WI38 (cell line): ENCODE measurements at regions not wholly inside any gene's neighbourhood (a gene's known extent, or its start where the extent isn't known, plus 50 kb on each side); places are given as distances from the start of the nearest gene placed in this dataset.

Experiments
- H3K4me3 ChIP-seq: 2 replicates; pipeline ENCODE4 v1.5.1; 2011; ENCODE audit warnings: low read depth, mild to moderate bottlenecking, control low read depth, low read length
- TF ChIP-seq, protein P1 (sequence below): IDR thresholded peaks from 2 replicates; pipeline ENCODE4 v1.5.1; 2012; ENCODE audit warnings: low read depth, mild to moderate bottlenecking, control low read depth, low read length

- H3K4me3 ChIP-seq: no peak overlapping the region
Observed at GRCh38 chr2:11922294-11922693, 175.9 kb downstream of the LPIN1 start.

DNA sequence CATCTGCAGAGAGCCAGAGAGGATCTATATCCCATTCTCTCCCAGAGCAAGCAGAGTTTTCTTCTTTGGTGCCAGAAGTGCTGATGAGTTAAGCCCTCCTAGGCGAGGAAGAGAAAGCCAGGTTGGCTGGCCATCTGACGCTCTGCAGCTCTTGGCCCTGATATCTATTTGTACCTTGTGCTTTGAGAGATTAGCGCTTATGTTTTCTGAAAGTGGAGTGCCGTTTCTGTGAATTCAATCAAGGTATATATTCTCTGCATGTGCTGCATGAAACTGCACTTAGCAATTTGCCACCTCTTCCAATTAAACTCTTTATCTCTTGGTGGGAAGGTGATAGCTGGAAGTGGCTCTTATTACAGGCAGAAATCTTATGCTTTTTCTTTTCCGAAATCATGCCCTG lies 177.5 kb downstream of the LPIN1 start:
- no peak overlapping the region for H3K4me3 ChIP-seq
- TF ChIP-seq, protein P1, sequence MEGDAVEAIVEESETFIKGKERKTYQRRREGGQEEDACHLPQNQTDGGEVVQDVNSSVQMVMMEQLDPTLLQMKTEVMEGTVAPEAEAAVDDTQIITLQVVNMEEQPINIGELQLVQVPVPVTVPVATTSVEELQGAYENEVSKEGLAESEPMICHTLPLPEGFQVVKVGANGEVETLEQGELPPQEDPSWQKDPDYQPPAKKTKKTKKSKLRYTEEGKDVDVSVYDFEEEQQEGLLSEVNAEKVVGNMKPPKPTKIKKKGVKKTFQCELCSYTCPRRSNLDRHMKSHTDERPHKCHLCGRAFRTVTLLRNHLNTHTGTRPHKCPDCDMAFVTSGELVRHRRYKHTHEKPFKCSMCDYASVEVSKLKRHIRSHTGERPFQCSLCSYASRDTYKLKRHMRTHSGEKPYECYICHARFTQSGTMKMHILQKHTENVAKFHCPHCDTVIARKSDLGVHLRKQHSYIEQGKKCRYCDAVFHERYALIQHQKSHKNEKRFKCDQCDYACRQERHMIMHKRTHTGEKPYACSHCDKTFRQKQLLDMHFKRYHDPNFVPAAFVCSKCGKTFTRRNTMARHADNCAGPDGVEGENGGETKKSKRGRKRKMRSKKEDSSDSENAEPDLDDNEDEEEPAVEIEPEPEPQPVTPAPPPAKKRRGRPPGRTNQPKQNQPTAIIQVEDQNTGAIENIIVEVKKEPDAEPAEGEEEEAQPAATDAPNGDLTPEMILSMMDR: no peak

More at GRCh38 chr2:11922294-11922693, 175.9 kb downstream of the LPIN1 start:
- TF ChIP-seq, protein P1: no peak

DNA sequence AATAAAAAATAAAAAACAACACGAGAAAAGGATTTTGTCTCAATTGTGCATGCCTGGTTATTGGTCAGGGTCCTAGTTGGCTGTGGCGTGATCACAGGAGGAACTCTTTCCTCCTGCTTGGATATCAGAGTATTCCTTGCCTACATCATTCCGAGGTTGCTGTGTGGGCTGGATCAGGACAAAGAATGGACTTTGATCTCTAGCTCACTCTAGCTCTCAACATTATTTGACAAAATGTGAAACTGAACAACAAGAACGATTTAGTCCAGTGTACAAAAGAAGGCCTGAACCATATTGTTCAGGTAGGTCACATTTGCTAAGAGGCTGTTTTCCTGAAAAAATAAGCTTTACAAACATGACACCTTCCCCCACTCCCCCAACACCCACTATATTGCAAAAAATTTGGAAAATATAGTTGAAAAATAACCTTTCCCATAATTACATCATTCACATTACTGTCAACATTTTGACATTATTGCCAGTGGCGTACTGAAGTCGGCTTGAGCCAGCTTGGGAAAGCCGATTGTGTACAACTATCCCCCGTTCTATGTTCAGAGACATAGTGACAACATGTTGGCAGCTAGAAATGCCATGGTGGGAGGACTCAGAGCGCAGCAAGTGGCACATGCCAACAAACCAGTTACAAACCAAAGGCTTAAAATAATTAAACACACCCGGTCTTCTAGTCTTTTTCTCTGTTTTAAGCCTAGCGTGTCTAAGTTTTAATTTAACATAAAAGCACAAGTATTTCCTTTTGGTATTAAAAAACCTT lies 179.0 kb downstream of the LPIN1 start:
- H3K4me3 ChIP-seq: no peak overlapping the region
- TF ChIP-seq, protein P1: no peak

- TF ChIP-seq, protein P1: no peak
Observed at GRCh38 chr2:11930211-11930761, 183.9 kb downstream of the LPIN1 start.

DNA sequence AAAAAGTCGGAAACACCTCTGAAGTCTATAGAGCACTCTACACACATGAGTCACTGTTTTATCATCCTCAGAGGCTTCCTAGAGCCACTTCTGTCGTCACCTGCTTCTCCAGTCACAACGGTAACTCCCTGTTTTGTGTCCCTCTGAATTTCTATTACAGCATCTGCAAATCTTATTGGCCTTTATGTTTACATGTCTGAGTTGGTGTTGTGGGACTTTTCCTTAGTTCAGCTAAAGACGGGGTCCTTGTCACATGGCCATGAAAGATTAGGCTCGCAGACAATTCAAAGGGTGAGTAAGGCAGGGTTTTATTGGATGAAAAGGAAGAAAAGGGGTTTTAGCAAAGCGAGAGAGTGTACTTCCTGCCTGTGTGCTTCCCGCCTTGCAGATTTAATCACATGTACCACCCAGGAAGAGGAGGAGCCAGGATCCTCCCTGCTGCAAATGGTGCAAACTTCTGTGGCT lies 185.6 kb downstream of the LPIN1 start:
- TF ChIP-seq, protein P1: no peak
- H3K4me3 ChIP-seq: no peak overlapping the region

More at GRCh38 chr2:11930211-11930761, 183.9 kb downstream of the LPIN1 start:
- no peak overlapping the region for H3K4me3 ChIP-seq

- TF ChIP-seq, protein P1: no peak
- no peak overlapping the region for H3K4me3 ChIP-seq
Observed at GRCh38 chr2:11932962-11933361, 186.5 kb downstream of the LPIN1 start.

DNA sequence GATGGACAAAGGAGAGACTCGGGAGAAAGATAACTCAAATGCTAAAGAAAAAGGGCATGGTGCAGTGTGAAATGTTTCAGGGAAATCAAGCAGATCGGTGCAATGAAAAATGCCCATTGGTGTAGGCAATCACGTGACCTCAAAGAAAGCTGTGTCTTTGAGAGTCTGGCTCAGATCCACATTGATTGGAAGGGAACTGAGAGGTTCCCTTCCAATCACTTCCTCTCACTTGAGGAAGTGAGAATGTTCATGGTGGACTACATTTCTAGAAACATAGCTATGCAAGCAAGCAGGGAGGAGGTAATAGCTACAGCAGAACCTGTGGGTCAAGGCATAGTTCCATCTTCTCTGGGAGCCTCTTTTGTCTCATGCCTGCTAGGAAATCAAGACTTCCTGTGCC lies 187.4 kb downstream of the LPIN1 start:
- TF ChIP-seq, protein P1: no peak
- H3K4me3 ChIP-seq: no peak overlapping the region
